ENCODE measurements at regions not wholly inside any gene's neighbourhood (a gene's known extent, or its start where the extent isn't known, plus 50 kb on each side); places are given as distances from the start of the nearest gene placed in this dataset.
"Not testable (repeated sequence)": the region's sequence is repeated elsewhere in the genome, so short reads cannot be mapped to it uniquely, and the experiment has no call there.

GRCh38 chr1:157369808-157370521 lies 182.3 kb downstream of the FCRL5 start:
- Histone ChIP-seq H3K4me1 (ENCODE audit: control insufficient read depth in 1 of 2, insufficient read depth in 2 of 2, low read length in 2 of 2) (no peaks in the 10 kb centered on the region), H3K27ac (ENCODE audit: low read depth in 1 of 2, low read length in 2 of 2) (no peak overlapping the region), H3K9me3 (ENCODE audit: control insufficient read depth, low read length) (no peaks in the 10 kb centered on the region), H3K27me3 (ENCODE audit: control insufficient read depth in 1 of 2, insufficient read depth in 2 of 2, low read length in 1 of 2) (no peaks in the 10 kb centered on the region), H3K4me3 (ENCODE audit: low read length in 2 of 2) (no peak overlapping the region), H3K36me3 (ENCODE audit: control insufficient read depth in 1 of 2, insufficient read depth in 2 of 2, low read length in 1 of 2) (no peaks in the 10 kb centered on the region)
- peak; percentile 76 for ATAC-seq (ENCODE audit: low FRiP score)
- WGBS, 2 donors = 2 to 3% methylated on average over 6 of the region's 6 CpGs
- intact Hi-C loops (cut with DNase I) = no loop called here
- DNase-seq = no peak

DNA sequence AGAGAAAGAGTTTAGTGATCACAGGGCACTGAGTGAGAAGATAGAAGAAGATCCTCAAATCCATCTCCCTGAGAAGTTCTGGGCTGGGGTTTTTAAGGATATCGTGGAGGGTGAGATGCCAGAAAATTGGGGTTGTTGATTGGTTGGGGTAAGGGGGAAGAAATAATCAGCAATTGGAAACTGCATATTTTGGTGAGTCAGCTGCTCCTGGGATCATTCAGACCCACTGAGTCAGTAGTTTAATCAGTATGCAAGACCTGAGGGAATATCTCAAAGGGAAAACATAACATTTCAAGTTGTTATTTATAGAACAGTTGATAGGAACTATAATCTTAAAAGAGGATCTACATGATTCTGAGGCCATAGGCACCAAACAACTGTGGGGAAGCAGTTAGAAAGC lies 183.4 kb downstream of the FCRL5 start:
- H3K27ac ChIP-seq (ENCODE audit: low read depth in 1 of 2, low read length in 2 of 2); H3K27me3 ChIP-seq (ENCODE audit: control insufficient read depth in 1 of 2, insufficient read depth in 2 of 2, low read length in 1 of 2); H3K36me3 ChIP-seq (ENCODE audit: control insufficient read depth in 1 of 2, insufficient read depth in 2 of 2, low read length in 1 of 2); ATAC-seq (ENCODE audit: low FRiP score); intact Hi-C loops (cut with DNase I); H3K4me3 ChIP-seq (ENCODE audit: low read length in 2 of 2); H3K4me1 ChIP-seq (ENCODE audit: control insufficient read depth in 1 of 2, insufficient read depth in 2 of 2, low read length in 2 of 2); DNase-seq; H3K9me3 ChIP-seq (ENCODE audit: control insufficient read depth, low read length): not testable (repeated sequence)
- WGBS, 2 donors = 75 to 80% methylated on average over 1 of the region's 1 CpG

- H3K27ac ChIP-seq (ENCODE audit: low read depth in 1 of 2, low read length in 2 of 2) = no peak overlapping the region
- intact Hi-C loops (cut with DNase I) = no loop called here
- no peaks in the 10 kb centered on the region for H3K9me3 ChIP-seq (ENCODE audit: control insufficient read depth, low read length)
- ATAC-seq (ENCODE audit: low FRiP score) = no peak
- H3K36me3 ChIP-seq (ENCODE audit: control insufficient read depth in 1 of 2, insufficient read depth in 2 of 2, low read length in 1 of 2) = no peaks in the 10 kb centered on the region
- WGBS, 2 donors = 42 to 60% methylated on average over 2 of the region's 2 CpGs
- H3K4me1 ChIP-seq (ENCODE audit: control insufficient read depth in 1 of 2, insufficient read depth in 2 of 2, low read length in 2 of 2) = no peaks in the 10 kb centered on the region
- no peaks in the 10 kb centered on the region for H3K27me3 ChIP-seq (ENCODE audit: control insufficient read depth in 1 of 2, insufficient read depth in 2 of 2, low read length in 1 of 2)
- no peak for DNase-seq
- H3K4me3 ChIP-seq (ENCODE audit: low read length in 2 of 2) = no peak overlapping the region
These were observed 184.0 kb downstream of the FCRL5 start for GRCh38 chr1:157368363-157368762.

GRCh38 chr1:157367870-157368269 lies 184.4 kb downstream of the FCRL5 start:
- no peaks in the 10 kb centered on the region for H3K36me3 ChIP-seq (ENCODE audit: control insufficient read depth in 1 of 2, insufficient read depth in 2 of 2, low read length in 1 of 2)
- intact Hi-C loops (cut with DNase I) = no loop called here
- H3K9me3 ChIP-seq (ENCODE audit: control insufficient read depth, low read length) = no peaks in the 10 kb centered on the region
- no peak for DNase-seq
- H3K27me3 ChIP-seq (ENCODE audit: control insufficient read depth in 1 of 2, insufficient read depth in 2 of 2, low read length in 1 of 2) = no peaks in the 10 kb centered on the region
- H3K4me3 ChIP-seq (ENCODE audit: low read length in 2 of 2) = no peak overlapping the region
- ATAC-seq (ENCODE audit: low FRiP score) = no peak
- no peaks in the 10 kb centered on the region for H3K4me1 ChIP-seq (ENCODE audit: control insufficient read depth in 1 of 2, insufficient read depth in 2 of 2, low read length in 2 of 2)
- H3K27ac ChIP-seq (ENCODE audit: low read depth in 1 of 2, low read length in 2 of 2) = no peak overlapping the region

DNA sequence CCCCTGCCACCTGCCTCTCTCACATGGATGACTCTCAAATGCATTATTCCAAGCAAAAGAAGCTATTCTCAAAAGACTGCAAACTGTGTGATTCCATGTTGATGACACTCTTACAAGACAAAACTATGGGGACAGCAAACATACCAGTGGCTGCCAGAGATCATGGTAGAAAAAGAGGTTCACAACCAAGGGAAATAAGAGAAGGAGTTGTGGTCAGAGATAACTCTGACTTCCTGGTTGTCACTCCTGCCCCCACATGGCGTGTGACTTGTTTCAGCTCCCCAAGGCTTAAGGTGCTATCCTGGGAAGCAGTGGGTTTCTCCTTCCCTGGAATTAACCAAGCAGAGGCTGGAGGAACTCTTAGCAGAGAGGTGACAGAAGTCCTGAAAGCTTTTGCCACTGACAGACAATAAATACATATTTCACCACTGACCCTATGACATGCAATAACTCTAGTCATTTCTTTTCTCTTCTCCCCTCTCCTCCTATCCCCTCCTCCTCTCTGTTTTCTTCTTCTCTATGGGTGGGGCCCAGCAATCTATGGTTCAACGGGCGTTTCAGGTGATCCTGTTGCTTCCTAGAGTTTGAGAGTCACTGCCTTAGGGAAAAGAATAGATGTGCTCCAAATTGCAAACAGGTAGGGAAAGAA lies 185.1 kb downstream of the FCRL5 start:
- DNase-seq (no peak), ATAC-seq (ENCODE audit: low FRiP score) (no peak)
- Histone ChIP-seq H3K4me3 (ENCODE audit: low read length in 2 of 2) (no peak overlapping the region), H3K4me1 (ENCODE audit: control insufficient read depth in 1 of 2, insufficient read depth in 2 of 2, low read length in 2 of 2) (no peaks in the 10 kb centered on the region), H3K36me3 (ENCODE audit: control insufficient read depth in 1 of 2, insufficient read depth in 2 of 2, low read length in 1 of 2) (no peaks in the 10 kb centered on the region), H3K27me3 (ENCODE audit: control insufficient read depth in 1 of 2, insufficient read depth in 2 of 2, low read length in 1 of 2) (no peaks in the 10 kb centered on the region), H3K27ac (ENCODE audit: low read depth in 1 of 2, low read length in 2 of 2) (no peak overlapping the region), H3K9me3 (ENCODE audit: control insufficient read depth, low read length) (no peaks in the 10 kb centered on the region)
- 76 to 88% methylated on average over 3 of the region's 3 CpGs for WGBS, 2 donors
- intact Hi-C loops (cut with DNase I) = no loop called here

DNA sequence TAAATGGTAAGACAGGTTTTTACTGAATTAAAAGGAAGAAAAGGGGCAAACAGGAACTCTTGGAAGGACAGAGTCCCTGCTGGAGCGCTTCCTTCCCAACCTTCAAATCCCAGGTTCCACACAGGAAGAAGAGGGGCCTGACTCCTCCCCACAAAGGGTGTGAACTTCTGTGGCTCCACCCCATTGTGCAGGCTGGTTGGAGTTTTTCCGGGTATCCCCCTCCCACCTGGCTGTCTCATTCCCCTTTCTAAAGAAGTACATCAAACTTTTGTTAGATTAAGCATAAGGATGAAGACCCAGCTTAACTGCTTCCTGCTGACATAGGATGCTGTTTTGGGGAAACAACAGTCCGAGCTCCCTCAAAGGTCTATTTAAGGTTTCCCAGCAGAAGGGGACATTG lies 187.7 kb downstream of the FCRL5 start:
- no peaks in the 10 kb centered on the region for H3K27me3 ChIP-seq (ENCODE audit: control insufficient read depth in 1 of 2, insufficient read depth in 2 of 2, low read length in 1 of 2)
- no peak overlapping the region for H3K4me3 ChIP-seq (ENCODE audit: low read length in 2 of 2)
- H3K9me3 ChIP-seq (ENCODE audit: control insufficient read depth, low read length) = peaks cover 1% of the 10 kb centered on the region
- H3K36me3 ChIP-seq (ENCODE audit: control insufficient read depth in 1 of 2, insufficient read depth in 2 of 2, low read length in 1 of 2) = no peaks in the 10 kb centered on the region
- DNase-seq = no peak
- H3K27ac ChIP-seq (ENCODE audit: low read depth in 1 of 2, low read length in 2 of 2) = no peak overlapping the region
- intact Hi-C loops (cut with DNase I) = no loop called here
- 82 to 85% methylated on average over 3 of the region's 3 CpGs for WGBS, 2 donors
- ATAC-seq (ENCODE audit: low FRiP score) = no peak
- H3K4me1 ChIP-seq (ENCODE audit: control insufficient read depth in 1 of 2, insufficient read depth in 2 of 2, low read length in 2 of 2) = no peaks in the 10 kb centered on the region

- Histone ChIP-seq H3K4me1 (ENCODE audit: control insufficient read depth in 1 of 2, insufficient read depth in 2 of 2, low read length in 2 of 2) (no peaks in the 10 kb centered on the region), H3K36me3 (ENCODE audit: control insufficient read depth in 1 of 2, insufficient read depth in 2 of 2, low read length in 1 of 2) (no peaks in the 10 kb centered on the region), H3K27me3 (ENCODE audit: control insufficient read depth in 1 of 2, insufficient read depth in 2 of 2, low read length in 1 of 2) (no peaks in the 10 kb centered on the region), H3K9me3 (ENCODE audit: control insufficient read depth, low read length) (peaks cover 1% of the 10 kb centered on the region), H3K4me3 (ENCODE audit: low read length in 2 of 2) (no peak overlapping the region), H3K27ac (ENCODE audit: low read depth in 1 of 2, low read length in 2 of 2) (no peak overlapping the region)
- intact Hi-C loops (cut with DNase I) = no loop called here
- 72 to 74% methylated on average over 7 of the region's 7 CpGs for WGBS, 2 donors
- ATAC-seq (ENCODE audit: low FRiP score) (peak; percentile 52), DNase-seq (no peak)
These were observed 188.6 kb downstream of the FCRL5 start for GRCh38 chr1:157363660-157364140.

GRCh38 chr1:157360023-157360390 lies 192.3 kb downstream of the FCRL5 start:
- H3K9me3 ChIP-seq (ENCODE audit: control insufficient read depth, low read length) = peaks cover 1% of the 10 kb centered on the region
- H3K36me3 ChIP-seq (ENCODE audit: control insufficient read depth in 1 of 2, insufficient read depth in 2 of 2, low read length in 1 of 2) = no peaks in the 10 kb centered on the region
- ATAC-seq (ENCODE audit: low FRiP score) (no peak), DNase-seq (no peak)
- no peak overlapping the region for H3K4me3 ChIP-seq (ENCODE audit: low read length in 2 of 2)
- no peaks in the 10 kb centered on the region for H3K4me1 ChIP-seq (ENCODE audit: control insufficient read depth in 1 of 2, insufficient read depth in 2 of 2, low read length in 2 of 2)
- no peak overlapping the region for H3K27ac ChIP-seq (ENCODE audit: low read depth in 1 of 2, low read length in 2 of 2)
- intact Hi-C loops (cut with DNase I) = no loop called here
- H3K27me3 ChIP-seq (ENCODE audit: control insufficient read depth in 1 of 2, insufficient read depth in 2 of 2, low read length in 1 of 2) = no peaks in the 10 kb centered on the region

DNA sequence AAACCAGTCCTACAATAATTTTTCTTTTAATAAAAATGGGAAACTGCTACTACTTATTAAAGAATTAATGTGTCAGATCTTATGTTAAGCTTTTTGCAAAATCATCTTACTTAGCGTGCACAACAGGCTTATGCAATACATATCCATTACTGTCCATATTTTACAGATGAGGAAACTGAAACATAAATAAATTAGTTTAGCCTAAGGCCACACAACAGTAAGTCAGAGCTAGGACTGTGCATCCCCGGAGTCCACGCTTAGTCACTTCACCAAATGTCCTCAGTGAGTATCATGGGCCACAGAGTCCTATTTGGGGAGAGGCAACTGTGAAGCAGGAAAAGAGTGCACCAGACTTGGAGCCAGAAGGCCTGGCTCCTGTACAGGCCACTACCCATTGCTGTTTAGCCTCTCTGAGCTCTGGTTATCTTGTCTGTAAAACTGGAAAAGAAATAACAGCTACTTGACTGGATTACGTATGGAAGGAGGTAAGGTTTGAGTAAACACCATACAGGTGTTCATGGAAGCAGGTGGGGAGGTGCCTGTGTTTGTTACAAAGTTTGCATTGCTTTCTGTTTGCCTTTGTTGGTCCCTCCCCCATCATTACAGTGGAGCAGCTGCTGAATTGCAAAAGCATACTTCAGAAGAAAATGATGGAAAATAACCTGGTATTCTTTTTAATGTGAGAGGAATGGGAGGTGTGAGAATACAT lies 192.8 kb downstream of the FCRL5 start:
- no peaks in the 10 kb centered on the region for H3K36me3 ChIP-seq (ENCODE audit: control insufficient read depth in 1 of 2, insufficient read depth in 2 of 2, low read length in 1 of 2)
- no peak for ATAC-seq (ENCODE audit: low FRiP score)
- WGBS, 2 donors = 88 to 92% methylated on average over 4 of the region's 4 CpGs
- H3K9me3 ChIP-seq (ENCODE audit: control insufficient read depth, low read length) = peaks cover 1% of the 10 kb centered on the region
- no peaks in the 10 kb centered on the region for H3K4me1 ChIP-seq (ENCODE audit: control insufficient read depth in 1 of 2, insufficient read depth in 2 of 2, low read length in 2 of 2)
- no peak for DNase-seq
- no peak overlapping the region for H3K27ac ChIP-seq (ENCODE audit: low read depth in 1 of 2, low read length in 2 of 2)
- intact Hi-C loops (cut with DNase I) = no loop called here
- no peak overlapping the region for H3K4me3 ChIP-seq (ENCODE audit: low read length in 2 of 2)
- H3K27me3 ChIP-seq (ENCODE audit: control insufficient read depth in 1 of 2, insufficient read depth in 2 of 2, low read length in 1 of 2) = no peaks in the 10 kb centered on the region

Data from aorta (tissue), 5 donors.